Astrocyte (in vitro differentiated cells and primary cell): ENCODE measurements at regions not wholly inside any gene's neighbourhood (a gene's known extent, or its start where the extent isn't known, plus 50 kb on each side); places are given as distances from the start of the nearest gene placed in this dataset.

Source experiments
- DNase-seq: peaks from one replicate; pipeline ENCODE4 v3.0.0-alpha.2; 2010; ENCODE audit warnings: low read depth
- FAIRE-seq: peaks from 2 replicates; lab custom pipeline; 2011; peaks lifted over from hg19 to GRCh38; lab: Jason Lieb, UNC
- H2AFZ ChIP-seq: 2 replicates; pipeline ENCODE4 v1.6.0; 2012; ENCODE audit warnings: low read depth, low read length, inconsistent platforms
- H3K27ac ChIP-seq: 2 replicates; pipeline ENCODE4 v1.5.1; 2011; ENCODE audit warnings: low read depth, low read length, inconsistent platforms
- H3K27me3 ChIP-seq: 2 replicates; pipeline ENCODE4 v1.6.0; 2011; ENCODE audit warnings: low read length, inconsistent platforms; ENCODE audit not compliant: insufficient read depth
- H3K36me3 ChIP-seq: 2 replicates; pipeline ENCODE4 v1.5.1; 2011; ENCODE audit warnings: low read length, inconsistent platforms; ENCODE audit not compliant: insufficient read depth
- H3K4me1 ChIP-seq: 2 replicates; pipeline ENCODE4 v1.5.1; 2011; ENCODE audit warnings: low read length, inconsistent platforms; ENCODE audit not compliant: insufficient read depth
- H3K4me2 ChIP-seq: 2 replicates; pipeline ENCODE4 v1.6.0; 2012; ENCODE audit warnings: low read length, inconsistent platforms
- H3K4me3 ChIP-seq: 2 replicates; pipeline ENCODE4 v1.5.1; 2011; ENCODE audit warnings: low read depth, mild to moderate bottlenecking, low read length, inconsistent platforms; ENCODE audit not compliant: insufficient read depth
- H3K79me2 ChIP-seq: 2 replicates; pipeline ENCODE4 v1.6.0; 2012; ENCODE audit warnings: mild to moderate bottlenecking, low read length, inconsistent platforms; ENCODE audit not compliant: insufficient read depth
- H3K9ac ChIP-seq: 2 replicates; pipeline ENCODE4 v1.6.0; 2012; ENCODE audit warnings: mild to moderate bottlenecking, low read length, inconsistent platforms
- H3K9me3 ChIP-seq: 2 replicates; pipeline ENCODE4 v1.5.1; 2012; ENCODE audit warnings: low read depth, mild to moderate bottlenecking, low read length, inconsistent platforms; ENCODE audit not compliant: insufficient read depth
- H4K20me1 ChIP-seq: 2 replicates; pipeline ENCODE4 v1.6.0; 2012; ENCODE audit warnings: low read length, inconsistent platforms; ENCODE audit not compliant: insufficient read depth
- H3K27ac Mint-ChIP-seq: one replicate; pipeline ENCODE4 v1.8.0; 2021; ENCODE audit warnings: mild to moderate bottlenecking, mixed read lengths; ENCODE audit not compliant: unreplicated experiment
- H3K27me3 Mint-ChIP-seq: one replicate; pipeline ENCODE4 v1.8.0; 2021; ENCODE audit warnings: low read depth, mixed read lengths; ENCODE audit not compliant: unreplicated experiment
- H3K36me3 Mint-ChIP-seq: one replicate; pipeline ENCODE4 v1.8.0; 2021; ENCODE audit warnings: low read depth, mixed read lengths; ENCODE audit not compliant: unreplicated experiment
- H3K4me1 Mint-ChIP-seq: one replicate; pipeline ENCODE4 v1.8.0; 2021; ENCODE audit warnings: low read depth, mixed read lengths; ENCODE audit not compliant: unreplicated experiment
- H3K4me3 Mint-ChIP-seq: one replicate; pipeline ENCODE4 v1.8.0; 2021; ENCODE audit warnings: mild to moderate bottlenecking, moderate library complexity, mixed read lengths; ENCODE audit not compliant: unreplicated experiment
- H3K9me3 Mint-ChIP-seq: one replicate; pipeline ENCODE4 v1.8.0; 2021; ENCODE audit warnings: mild to moderate bottlenecking, mixed read lengths; ENCODE audit not compliant: unreplicated experiment
- CTCF ChIP-seq: IDR thresholded peaks from 2 replicates; pipeline ENCODE4 v1.5.1; 2011; ENCODE audit warnings: low read depth, mild to moderate bottlenecking, inconsistent platforms, low read length, moderate library complexity; ENCODE audit not compliant: insufficient read depth
- EZH2 ChIP-seq: IDR thresholded peaks from 2 replicates; pipeline ENCODE4 v1.6.1; 2012; ENCODE audit warnings: mild to moderate bottlenecking, low read length, inconsistent platforms; ENCODE audit not compliant: insufficient read depth

GRCh38 chr7:22016507-22016906, 70.8 kb upstream of the CDCA7L start:
- H2AFZ ChIP-seq, result no peak overlapping the region
- FAIRE-seq (no peak), DNase-seq (no peak)
- H3K9ac ChIP-seq, result no peak overlapping the region
- Mint-ChIP-seq H3K4me1 (no peaks in the 10 kb centered on the region), H3K4me3 (no peak overlapping the region), H3K36me3 (no peaks in the 10 kb centered on the region), H3K27ac (no peak overlapping the region), H3K9me3 (no peaks in the 10 kb centered on the region), H3K27me3 (peaks cover 5% of the 10 kb centered on the region)
- no peaks in the 10 kb centered on the region for H3K4me1 ChIP-seq
- TF ChIP-seq EZH2 (no peak), CTCF (no peak)
- H3K4me2 ChIP-seq, result no peak overlapping the region
- H4K20me1 ChIP-seq, result no peaks in the 10 kb centered on the region
- no peak overlapping the region for H3K4me3 ChIP-seq
- H3K27me3 ChIP-seq, result no peaks in the 10 kb centered on the region
- H3K27ac ChIP-seq, result no peak overlapping the region
- no peaks in the 10 kb centered on the region for H3K36me3 ChIP-seq
- no peaks in the 10 kb centered on the region for H3K79me2 ChIP-seq
- H3K9me3 ChIP-seq, result no peaks in the 10 kb centered on the region

DNA sequence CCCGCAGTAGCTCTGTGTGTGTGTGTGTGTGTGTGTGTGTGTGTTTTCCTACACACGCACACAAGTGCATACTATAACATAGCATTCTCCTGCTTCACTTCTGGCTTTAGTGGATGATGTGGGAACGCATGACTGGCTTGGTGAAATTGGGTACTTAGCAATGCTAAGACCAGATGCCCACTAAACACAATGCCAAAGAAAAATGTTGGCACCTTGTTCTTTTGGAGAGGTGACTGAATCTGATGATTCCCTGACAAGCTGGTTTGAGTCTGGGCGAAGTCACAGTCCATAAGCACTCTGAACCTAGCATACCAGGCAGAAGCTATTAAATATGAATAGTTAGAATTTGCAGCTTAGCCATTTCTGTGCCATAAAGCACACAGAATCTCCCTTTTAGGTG, 68.0 kb upstream of the CDCA7L start:
- no peaks in the 10 kb centered on the region for H3K4me1 Mint-ChIP-seq
- no peaks in the 10 kb centered on the region for H3K4me1 ChIP-seq
- no peaks in the 10 kb centered on the region for H3K27me3 ChIP-seq
- no peak overlapping the region for H3K4me3 Mint-ChIP-seq
- H3K9ac ChIP-seq, result no peak overlapping the region
- no peak overlapping the region for H3K4me2 ChIP-seq
- H3K9me3 Mint-ChIP-seq, result no peaks in the 10 kb centered on the region
- DNase-seq (no peak), FAIRE-seq (no peak)
- H4K20me1 ChIP-seq, result no peaks in the 10 kb centered on the region
- no peak overlapping the region for H3K4me3 ChIP-seq
- H3K27ac ChIP-seq, result no peak overlapping the region
- H3K9me3 ChIP-seq, result no peaks in the 10 kb centered on the region
- H2AFZ ChIP-seq, result no peak overlapping the region
- H3K36me3 Mint-ChIP-seq, result no peaks in the 10 kb centered on the region
- peaks cover 6% of the 10 kb centered on the region for H3K27me3 Mint-ChIP-seq
- no peaks in the 10 kb centered on the region for H3K79me2 ChIP-seq
- no peaks in the 10 kb centered on the region for H3K36me3 ChIP-seq
- H3K27ac Mint-ChIP-seq, result no peak overlapping the region
- TF ChIP-seq EZH2 (no peak), CTCF (no peak)

GRCh38 chr7:22008683-22009082, 63.0 kb upstream of the CDCA7L start:
- Histone ChIP-seq H3K4me3 (no peak overlapping the region), H3K36me3 (no peaks in the 10 kb centered on the region), H3K9ac (no peak overlapping the region), H4K20me1 (no peaks in the 10 kb centered on the region), H3K4me1 (no peaks in the 10 kb centered on the region), H3K9me3 (no peaks in the 10 kb centered on the region), H3K27me3 (peaks cover 6% of the 10 kb centered on the region), H3K4me2 (no peak overlapping the region), H3K27ac (no peak overlapping the region), H2AFZ (no peak overlapping the region), H3K79me2 (no peaks in the 10 kb centered on the region)
- no peaks in the 10 kb centered on the region for H3K36me3 Mint-ChIP-seq
- H3K27me3 Mint-ChIP-seq, result peaks cover 1% of the 10 kb centered on the region
- peaks cover 3% of the 10 kb centered on the region for H3K4me1 Mint-ChIP-seq
- no peaks in the 10 kb centered on the region for H3K9me3 Mint-ChIP-seq
- DNase-seq (no peak), FAIRE-seq (no peak)
- no peak overlapping the region for H3K4me3 Mint-ChIP-seq
- no peak for TF ChIP-seq CTCF
- no peak for TF ChIP-seq EZH2
- no peak overlapping the region for H3K27ac Mint-ChIP-seq
